ENCODE measurements at regions not wholly inside any gene's neighbourhood (a gene's known extent, or its start where the extent isn't known, plus 50 kb on each side); places are given as distances from the start of the nearest gene placed in this dataset.
"Not testable (repeated sequence)": the region's sequence is repeated elsewhere in the genome, so short reads cannot be mapped to it uniquely, and the experiment has no call there.

DNA sequence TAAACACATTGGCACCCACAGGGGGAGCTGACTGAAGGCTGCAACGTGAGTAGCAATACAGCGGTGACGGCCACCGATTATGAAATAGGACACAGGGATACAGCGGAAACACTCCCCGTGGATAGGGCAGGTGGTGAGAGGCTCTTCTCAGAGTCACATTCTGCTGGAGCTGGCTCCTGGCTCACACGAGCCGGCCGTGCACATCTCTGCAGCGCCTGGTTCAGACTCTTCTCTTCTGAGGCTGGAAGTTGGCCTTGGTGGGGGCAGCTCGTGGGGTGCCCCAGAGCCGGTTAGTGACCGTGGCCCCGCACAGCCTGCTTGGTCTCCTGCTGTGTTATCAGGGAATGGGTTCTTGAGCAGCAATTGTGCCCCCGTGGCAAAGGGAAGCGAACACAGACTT, 61.3 kb upstream of the EN2 start:
- no peak for TF ChIP-seq POLR2AphosphoS5 (IDR thresholded peaks at IDR 0.05; ENCODE audit: low read depth, low read length)
- no peak for TF ChIP-seq TCF7L2 (IDR thresholded peaks at IDR 0.05; ENCODE audit: low read depth, low read length)
- TF ChIP-seq, protein P1, sequence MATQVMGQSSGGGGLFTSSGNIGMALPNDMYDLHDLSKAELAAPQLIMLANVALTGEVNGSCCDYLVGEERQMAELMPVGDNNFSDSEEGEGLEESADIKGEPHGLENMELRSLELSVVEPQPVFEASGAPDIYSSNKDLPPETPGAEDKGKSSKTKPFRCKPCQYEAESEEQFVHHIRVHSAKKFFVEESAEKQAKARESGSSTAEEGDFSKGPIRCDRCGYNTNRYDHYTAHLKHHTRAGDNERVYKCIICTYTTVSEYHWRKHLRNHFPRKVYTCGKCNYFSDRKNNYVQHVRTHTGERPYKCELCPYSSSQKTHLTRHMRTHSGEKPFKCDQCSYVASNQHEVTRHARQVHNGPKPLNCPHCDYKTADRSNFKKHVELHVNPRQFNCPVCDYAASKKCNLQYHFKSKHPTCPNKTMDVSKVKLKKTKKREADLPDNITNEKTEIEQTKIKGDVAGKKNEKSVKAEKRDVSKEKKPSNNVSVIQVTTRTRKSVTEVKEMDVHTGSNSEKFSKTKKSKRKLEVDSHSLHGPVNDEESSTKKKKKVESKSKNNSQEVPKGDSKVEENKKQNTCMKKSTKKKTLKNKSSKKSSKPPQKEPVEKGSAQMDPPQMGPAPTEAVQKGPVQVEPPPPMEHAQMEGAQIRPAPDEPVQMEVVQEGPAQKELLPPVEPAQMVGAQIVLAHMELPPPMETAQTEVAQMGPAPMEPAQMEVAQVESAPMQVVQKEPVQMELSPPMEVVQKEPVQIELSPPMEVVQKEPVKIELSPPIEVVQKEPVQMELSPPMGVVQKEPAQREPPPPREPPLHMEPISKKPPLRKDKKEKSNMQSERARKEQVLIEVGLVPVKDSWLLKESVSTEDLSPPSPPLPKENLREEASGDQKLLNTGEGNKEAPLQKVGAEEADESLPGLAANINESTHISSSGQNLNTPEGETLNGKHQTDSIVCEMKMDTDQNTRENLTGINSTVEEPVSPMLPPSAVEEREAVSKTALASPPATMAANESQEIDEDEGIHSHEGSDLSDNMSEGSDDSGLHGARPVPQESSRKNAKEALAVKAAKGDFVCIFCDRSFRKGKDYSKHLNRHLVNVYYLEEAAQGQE (IDR thresholded peaks at IDR 0.05; ENCODE audit: insufficient read depth in 1 of 2, low read depth in 2 of 2, low read length in 1 of 2) = no peak
- TF ChIP-seq, protein P2, sequence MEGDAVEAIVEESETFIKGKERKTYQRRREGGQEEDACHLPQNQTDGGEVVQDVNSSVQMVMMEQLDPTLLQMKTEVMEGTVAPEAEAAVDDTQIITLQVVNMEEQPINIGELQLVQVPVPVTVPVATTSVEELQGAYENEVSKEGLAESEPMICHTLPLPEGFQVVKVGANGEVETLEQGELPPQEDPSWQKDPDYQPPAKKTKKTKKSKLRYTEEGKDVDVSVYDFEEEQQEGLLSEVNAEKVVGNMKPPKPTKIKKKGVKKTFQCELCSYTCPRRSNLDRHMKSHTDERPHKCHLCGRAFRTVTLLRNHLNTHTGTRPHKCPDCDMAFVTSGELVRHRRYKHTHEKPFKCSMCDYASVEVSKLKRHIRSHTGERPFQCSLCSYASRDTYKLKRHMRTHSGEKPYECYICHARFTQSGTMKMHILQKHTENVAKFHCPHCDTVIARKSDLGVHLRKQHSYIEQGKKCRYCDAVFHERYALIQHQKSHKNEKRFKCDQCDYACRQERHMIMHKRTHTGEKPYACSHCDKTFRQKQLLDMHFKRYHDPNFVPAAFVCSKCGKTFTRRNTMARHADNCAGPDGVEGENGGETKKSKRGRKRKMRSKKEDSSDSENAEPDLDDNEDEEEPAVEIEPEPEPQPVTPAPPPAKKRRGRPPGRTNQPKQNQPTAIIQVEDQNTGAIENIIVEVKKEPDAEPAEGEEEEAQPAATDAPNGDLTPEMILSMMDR (IDR thresholded peaks at IDR 0.05) = no peak
- TF ChIP-seq SIN3A (IDR thresholded peaks at IDR 0.05; ENCODE audit: borderline replicate concordance, insufficient read depth, low read depth, low read length) = no peak
- H3K4me1 ChIP-seq (ENCODE audit: control insufficient read depth, insufficient read depth, low read length) = no peaks in the 10 kb centered on the region
- no peaks in the 10 kb centered on the region for H3K9me3 ChIP-seq (ENCODE audit: control insufficient read depth, insufficient read depth, low read depth, low read length)
- no peak for DNase-seq (ENCODE audit: low read depth, low spot score)
- POLR2A ChIA-PET = no interaction called here
- CTCF ChIA-PET = no interaction called here
- in situ Hi-C loops (cut with HindIII; ENCODE audit: low pct_unique_long_range_greater_than_20kb, low sequenced_read_pairs) = no loop called here
- intact Hi-C loops (cut with micrococcal nuclease; ENCODE audit: unreplicated experiment) = no loop called here
- no peak overlapping the region for H3K27ac ChIP-seq (ENCODE audit: low read length)
- H3K4me3 ChIP-seq (ENCODE audit: low read depth in 2 of 2, low read length in 2 of 2) = no peak overlapping the region
- peaks cover 4% of the 10 kb centered on the region for H3K27me3 ChIP-seq (ENCODE audit: control insufficient read depth, insufficient read depth, low read length)
- no peak for ATAC-seq
- no peaks in the 10 kb centered on the region for H3K36me3 ChIP-seq (ENCODE audit: control insufficient read depth, insufficient read depth, low read length)
- no TSS peak for BruUV-seq (replicated peaks)

DNA sequence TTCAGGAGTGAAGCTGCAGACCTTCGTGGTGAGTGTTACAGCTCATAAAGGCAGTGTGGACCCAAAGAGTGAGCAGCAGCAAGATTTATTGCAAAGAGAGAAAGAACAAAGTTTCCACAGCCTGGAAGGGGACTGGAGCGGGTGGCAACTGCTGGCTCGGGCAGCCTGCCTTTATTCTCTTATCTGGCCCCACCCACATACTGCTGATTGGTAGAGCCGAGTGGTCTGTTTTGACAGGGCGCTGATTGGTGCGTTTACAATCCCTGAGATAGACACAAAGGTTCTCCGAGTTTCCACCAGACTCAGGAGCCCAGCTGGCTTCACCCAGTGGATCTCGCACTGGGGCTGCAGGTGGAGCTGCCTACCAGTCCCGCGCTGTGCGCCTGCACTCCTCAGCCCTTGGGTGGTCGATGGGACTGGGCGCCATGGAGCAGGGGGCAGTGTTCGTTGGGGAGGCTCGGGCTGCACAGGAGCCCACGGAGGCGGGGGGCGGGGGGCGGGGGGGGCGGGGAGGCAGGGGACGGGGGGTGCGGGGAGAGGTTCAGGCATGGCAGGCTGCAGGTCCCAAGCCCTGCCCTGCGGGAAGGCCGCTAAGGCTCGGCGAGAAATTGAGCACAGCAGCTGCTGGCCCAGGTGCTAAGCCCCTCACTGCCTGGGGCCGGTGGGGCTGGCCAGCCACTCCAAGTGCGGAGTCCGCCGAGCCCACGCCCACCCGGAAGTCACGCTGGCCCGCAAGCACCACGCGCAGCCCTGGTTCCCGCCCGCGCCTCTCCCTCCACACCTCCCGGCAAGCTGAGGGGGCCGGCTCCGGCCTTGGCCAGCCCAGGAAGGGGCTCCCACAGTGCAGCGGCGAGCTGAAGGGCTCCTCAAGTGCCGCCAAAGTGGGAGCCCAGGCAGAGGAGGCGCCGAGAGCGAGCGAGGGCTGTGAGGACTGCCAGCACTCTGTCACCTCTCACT, 59.9 kb upstream of the EN2 start:
- H3K27me3 ChIP-seq (ENCODE audit: control insufficient read depth, insufficient read depth, low read length); H3K4me1 ChIP-seq (ENCODE audit: control insufficient read depth, insufficient read depth, low read length); H3K27ac ChIP-seq (ENCODE audit: low read length); in situ Hi-C loops (cut with HindIII; ENCODE audit: low pct_unique_long_range_greater_than_20kb, low sequenced_read_pairs); ATAC-seq; H3K36me3 ChIP-seq (ENCODE audit: control insufficient read depth, insufficient read depth, low read length); DNase-seq (ENCODE audit: low read depth, low spot score); BruUV-seq (replicated peaks); intact Hi-C loops (cut with micrococcal nuclease; ENCODE audit: unreplicated experiment); POLR2A ChIA-PET; H3K9me3 ChIP-seq (ENCODE audit: control insufficient read depth, insufficient read depth, low read depth, low read length); H3K4me3 ChIP-seq (ENCODE audit: low read depth in 2 of 2, low read length in 2 of 2): not testable (repeated sequence)
- CTCF ChIA-PET = interaction anchor here (1.5 kb wide), 1 partner anchor 18 kb away, joined by 4 read pairs; no protein-coding TSS in a partner anchor

- BruUV-seq (replicated peaks) = no TSS peak
- H3K4me3 ChIP-seq (ENCODE audit: low read depth in 2 of 2, low read length in 2 of 2) = no peak overlapping the region
- TF ChIP-seq TCF7L2 (IDR thresholded peaks at IDR 0.05; ENCODE audit: low read depth, low read length) = no peak
- TF ChIP-seq, protein P2 (IDR thresholded peaks at IDR 0.05) = no peak; the same call in 1 of the 2 replicates
- no peak for TF ChIP-seq SIN3A (IDR thresholded peaks at IDR 0.05; ENCODE audit: borderline replicate concordance, insufficient read depth, low read depth, low read length)
- TF ChIP-seq, protein P1 (IDR thresholded peaks at IDR 0.05; ENCODE audit: insufficient read depth in 1 of 2, low read depth in 2 of 2, low read length in 1 of 2) = no peak
- no peak for TF ChIP-seq POLR2AphosphoS5 (IDR thresholded peaks at IDR 0.05; ENCODE audit: low read depth, low read length)
- DNase-seq (ENCODE audit: low read depth, low spot score) (no peak), ATAC-seq (peak; percentile 78)
- no peak overlapping the region for H3K27ac ChIP-seq (ENCODE audit: low read length)
- H3K9me3 ChIP-seq (ENCODE audit: control insufficient read depth, insufficient read depth, low read depth, low read length) = no peaks in the 10 kb centered on the region
- H3K27me3 ChIP-seq (ENCODE audit: control insufficient read depth, insufficient read depth, low read length) = peaks cover 5% of the 10 kb centered on the region
- CTCF ChIA-PET = interaction anchor here (1.5 kb wide), 1 partner anchor 18 kb away, joined by 4 read pairs; no protein-coding TSS in a partner anchor
- H3K36me3 ChIP-seq (ENCODE audit: control insufficient read depth, insufficient read depth, low read length) = no peaks in the 10 kb centered on the region
- POLR2A ChIA-PET = no interaction called here
- in situ Hi-C loops (cut with HindIII; ENCODE audit: low pct_unique_long_range_greater_than_20kb, low sequenced_read_pairs) = no loop called here
- intact Hi-C loops (cut with micrococcal nuclease; ENCODE audit: unreplicated experiment) = no loop called here
- H3K4me1 ChIP-seq (ENCODE audit: control insufficient read depth, insufficient read depth, low read length) = no peaks in the 10 kb centered on the region
Observed at GRCh38 chr7:155398944-155399343, 59.0 kb upstream of the EN2 start.
